GM19324 (cell line): ENCODE measurements at regions not wholly inside any gene's neighbourhood (a gene's known extent, or its start where the extent isn't known, plus 50 kb on each side); places are given as distances from the start of the nearest gene placed in this dataset.
"Not testable (repeated sequence)": the region's sequence is repeated elsewhere in the genome, so short reads cannot be mapped to it uniquely, and the experiment has no call there.

ENCODE experiments used
- ATAC-seq: cut with Tn5 transposase; IDR thresholded peaks from one replicate; pipeline ENCODE4 v1.9.1; 2021; ENCODE audit warnings: mild to moderate bottlenecking, moderate library complexity; ENCODE audit not compliant: unreplicated experiment, low FRiP score

DNA sequence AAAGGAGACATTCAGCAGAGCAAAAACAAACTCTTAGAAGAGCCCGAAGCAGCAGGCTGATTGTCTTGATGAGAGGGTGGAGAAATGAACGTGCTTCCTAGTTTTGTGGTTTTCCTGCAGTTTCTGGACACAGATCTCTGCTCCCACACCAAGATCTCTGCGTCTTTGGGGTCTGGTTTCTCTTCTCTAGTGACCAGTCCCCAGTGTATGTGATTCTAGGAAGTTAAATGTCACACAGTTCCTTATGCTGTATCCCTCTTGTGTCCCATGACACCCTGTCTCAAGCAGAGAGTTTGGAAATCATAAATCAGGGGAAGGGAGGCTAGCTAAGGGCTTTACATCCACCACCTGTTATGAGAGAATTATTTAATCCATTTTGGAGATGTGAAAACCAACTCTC, 55.4 kb upstream of the KLF14 start:
- ATAC-seq, result no peak

DNA sequence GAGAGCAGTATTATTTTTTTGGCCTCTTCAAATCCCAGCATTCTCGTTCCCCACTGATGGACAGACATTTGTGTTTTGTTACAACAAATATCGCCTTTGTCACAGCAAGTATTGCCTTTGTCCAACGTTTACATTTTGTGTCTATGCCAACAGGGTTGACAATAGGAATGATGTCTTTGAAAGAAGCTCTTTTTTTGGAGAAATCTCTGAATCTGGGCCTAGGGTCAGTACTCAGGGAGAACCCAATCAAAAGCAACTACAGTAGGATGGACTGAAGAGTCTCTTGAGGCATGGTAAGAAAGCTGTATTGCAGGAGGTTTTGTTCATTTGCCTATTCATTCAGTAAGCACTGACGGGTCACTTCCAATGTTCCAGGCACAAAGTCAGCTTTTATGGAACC, 57.7 kb upstream of the KLF14 start:
- no peak for ATAC-seq

DNA sequence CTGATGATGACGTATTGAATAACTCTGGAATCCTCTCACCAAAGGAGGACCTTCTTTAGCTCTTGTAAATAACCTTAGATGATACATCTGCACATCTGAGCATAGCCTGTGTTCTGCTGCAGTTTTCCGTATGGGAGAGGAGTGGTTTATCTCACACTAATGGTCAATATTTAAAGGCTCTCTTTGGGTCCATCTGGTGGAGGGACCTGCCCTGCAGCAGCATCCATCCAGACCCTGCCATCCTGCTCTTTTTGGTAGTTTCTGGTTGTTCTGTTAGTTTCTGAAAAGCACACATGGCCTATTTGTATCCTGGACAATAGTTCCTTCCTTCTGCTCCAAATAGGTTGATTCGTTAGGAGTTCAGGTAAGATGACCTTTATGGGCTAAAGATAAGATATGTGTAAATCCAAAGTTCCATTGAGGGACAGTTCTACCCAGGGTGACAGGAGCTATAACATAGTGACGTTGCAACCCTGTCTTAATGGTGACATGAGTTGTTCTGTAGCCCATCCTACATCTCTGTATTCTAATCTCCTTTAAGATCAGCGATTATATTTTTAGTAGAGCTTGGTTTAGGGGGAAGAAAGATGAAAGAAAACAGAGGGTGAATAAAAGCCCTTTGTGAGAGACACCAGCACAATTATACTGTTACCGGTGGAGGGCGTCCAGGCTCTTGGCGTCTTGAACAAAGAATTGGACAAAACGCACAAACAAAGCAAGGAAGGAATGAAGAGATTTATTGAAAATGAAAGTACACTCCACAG, 60.0 kb upstream of the KLF14 start:
- no peak for ATAC-seq

DNA sequence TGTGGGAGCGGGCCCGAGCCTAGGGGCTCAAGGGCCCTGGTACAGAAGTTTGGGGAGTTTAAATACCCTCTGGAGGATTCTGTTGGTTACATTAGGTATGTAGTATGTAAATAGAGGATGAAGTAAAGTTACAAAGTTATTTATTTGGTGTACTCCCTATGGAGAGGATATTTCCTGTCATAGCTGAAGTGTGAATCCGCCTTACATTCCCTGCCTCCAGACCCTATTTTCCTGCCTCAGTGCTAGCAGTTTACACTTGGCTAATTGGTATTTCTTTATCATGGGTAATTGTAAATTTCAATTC, 60.6 kb upstream of the KLF14 start:
- no peak for ATAC-seq

DNA sequence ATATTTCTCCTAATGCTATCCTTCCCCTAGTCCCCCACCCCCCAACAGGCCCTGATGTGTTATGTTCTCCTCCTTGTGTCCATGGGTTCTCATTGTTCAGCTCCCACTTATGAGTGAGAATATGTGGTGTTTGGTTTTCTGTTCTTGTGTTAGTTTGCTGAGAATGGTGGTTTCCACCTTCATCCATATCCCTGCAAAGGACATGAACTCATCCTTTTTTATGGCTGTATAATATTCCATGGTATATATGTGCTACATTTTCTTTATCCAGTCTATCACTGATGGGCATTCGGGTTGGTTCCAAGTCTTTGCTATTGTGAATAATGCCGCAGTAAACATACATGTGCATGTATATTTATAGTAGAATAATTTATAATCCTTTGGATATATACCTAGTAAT, 62.4 kb upstream of the KLF14 start:
- ATAC-seq, result not testable (repeated sequence)

DNA sequence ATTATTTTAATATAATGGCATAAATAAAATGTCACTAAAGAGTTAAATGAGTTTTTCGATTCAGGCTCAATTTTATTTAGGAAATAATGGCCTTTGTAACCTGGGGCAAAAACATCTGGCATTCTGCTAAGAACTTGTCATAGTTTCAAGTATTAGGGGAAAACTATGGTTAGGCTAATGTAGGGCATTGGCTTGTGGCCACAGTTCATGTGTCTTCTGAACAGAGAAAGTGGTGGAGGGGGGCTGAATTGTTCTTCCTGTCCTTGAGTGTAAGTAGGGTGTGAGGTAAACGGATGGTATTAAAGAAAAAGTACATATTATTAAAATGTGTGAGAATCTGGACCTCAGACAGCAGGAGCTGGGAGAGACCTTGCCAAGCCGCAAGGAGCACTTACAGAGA, 69.1 kb upstream of the KLF14 start:
- ATAC-seq, result no peak

DNA sequence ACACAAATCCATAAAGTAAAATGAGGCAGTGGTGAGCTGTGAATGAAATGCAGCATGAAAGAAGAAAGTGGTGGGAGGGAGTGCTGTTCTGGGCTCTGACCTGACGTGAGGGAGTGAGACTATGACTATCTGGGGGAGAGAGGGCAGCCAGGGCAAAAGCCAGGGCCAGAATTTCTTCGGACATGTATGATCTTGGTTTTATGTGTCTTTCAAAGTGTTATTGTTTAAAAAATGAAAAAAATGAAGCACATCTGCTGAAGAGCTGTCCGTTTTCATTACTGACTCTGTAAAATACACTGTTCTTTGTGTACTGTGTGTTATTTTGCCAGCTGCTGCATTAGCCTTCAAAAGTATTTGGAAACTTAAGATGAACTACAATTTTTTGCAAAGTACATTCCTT, 70.2 kb upstream of the KLF14 start:
- ATAC-seq, result no peak

DNA sequence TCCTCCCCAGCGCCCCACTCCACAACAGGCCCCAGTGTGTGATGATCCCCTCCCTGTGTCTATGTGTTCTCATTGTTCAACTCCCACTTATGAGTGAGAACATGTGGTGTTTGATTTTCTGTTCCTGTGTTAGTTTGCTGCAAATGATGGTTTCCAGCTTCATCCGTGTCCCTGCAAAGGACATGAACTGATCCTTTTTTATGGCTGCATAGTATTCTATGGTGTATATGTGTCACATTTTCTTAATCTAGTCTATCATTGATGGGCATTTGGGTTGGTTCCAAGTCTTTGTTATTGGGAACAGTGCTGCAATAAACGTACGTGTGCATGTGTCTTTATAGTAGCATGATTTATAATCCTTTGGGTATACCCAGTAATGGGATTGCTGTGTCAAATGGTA, 78.8 kb upstream of the KLF14 start:
- ATAC-seq, result not testable (repeated sequence)

DNA sequence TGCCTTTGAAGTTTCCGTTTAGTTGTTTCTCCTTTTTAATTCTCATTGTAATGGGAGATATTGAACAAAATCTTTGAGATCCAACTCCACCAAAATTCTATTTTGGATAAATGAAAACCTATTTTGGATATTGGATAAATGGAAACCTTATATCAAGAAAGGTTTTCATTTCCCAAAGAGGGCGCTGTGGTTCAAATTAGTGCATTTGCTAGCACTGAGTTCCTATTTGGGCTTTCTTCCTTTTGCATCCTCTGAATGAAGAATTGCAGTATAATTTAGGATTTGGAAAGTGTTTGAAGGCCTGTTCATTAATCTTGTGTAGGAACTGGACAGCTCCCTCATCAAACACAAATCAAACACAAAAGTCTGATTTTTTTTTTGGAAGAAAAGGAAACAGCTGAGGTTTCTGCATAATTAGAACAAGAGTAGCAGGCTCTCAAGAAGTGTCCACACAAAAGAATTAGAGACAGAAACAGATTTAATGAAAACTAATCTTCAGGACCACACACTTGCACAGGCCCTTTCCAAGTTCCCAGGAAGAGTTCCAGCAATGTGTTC, 80.8 kb upstream of the KLF14 start:
- no peak for ATAC-seq

DNA sequence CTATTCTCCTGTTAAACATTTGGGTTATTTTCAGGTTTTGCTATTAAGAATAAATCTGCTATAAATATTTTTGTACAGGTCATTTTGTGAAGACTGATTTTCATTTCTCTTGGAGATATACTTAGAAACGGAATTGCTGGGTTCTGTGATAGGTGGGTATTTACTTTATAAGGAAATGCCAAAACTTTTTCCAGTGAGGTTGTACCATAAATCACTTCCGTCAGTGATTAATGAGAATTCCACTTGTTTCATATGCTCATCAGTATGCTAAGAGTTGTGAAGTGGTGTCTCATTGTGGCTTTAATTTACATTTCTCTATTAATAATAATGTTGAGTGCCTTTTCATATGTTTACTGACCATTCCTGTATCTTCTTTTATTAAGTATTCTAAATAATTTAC, 84.0 kb upstream of the KLF14 start:
- ATAC-seq, result no peak

DNA sequence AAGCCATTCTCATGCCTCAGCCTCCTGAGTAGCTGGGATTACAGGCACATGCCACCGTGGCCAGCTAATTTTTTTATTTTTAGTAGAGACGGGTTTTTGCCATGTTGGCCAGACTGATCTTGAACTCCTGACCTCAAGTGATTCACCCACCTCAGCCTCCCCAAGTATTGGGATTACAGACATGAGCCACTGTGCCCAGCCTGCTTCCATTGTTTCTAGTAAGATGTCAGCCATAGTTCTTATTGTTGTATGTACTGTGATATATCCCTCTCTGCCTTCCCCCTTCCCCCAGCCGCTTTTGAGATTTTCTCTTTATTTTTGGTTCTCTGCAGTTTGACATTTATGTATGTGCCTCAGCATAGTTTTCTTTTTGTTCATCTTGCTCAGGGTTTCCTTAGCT, 87.9 kb upstream of the KLF14 start:
- no peak for ATAC-seq

DNA sequence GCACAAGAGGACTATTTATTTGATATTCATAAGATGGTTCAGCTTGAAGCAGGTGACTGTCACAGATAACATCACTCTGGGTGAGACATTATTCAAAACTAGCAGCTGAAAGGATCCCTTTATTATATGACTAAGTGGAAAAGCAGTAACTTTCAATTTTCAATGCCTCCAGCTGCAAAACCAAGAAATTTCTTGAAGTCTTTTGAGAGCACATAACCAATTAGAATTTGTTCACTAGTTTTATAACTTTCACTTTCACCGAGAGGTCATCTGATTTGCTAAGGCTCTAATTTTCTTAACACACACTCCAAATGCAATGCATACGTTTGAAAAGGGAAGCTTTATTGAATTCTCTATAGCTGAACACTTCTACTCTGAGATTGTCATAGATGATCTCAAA, 88.6 kb upstream of the KLF14 start:
- ATAC-seq, result no peak

DNA sequence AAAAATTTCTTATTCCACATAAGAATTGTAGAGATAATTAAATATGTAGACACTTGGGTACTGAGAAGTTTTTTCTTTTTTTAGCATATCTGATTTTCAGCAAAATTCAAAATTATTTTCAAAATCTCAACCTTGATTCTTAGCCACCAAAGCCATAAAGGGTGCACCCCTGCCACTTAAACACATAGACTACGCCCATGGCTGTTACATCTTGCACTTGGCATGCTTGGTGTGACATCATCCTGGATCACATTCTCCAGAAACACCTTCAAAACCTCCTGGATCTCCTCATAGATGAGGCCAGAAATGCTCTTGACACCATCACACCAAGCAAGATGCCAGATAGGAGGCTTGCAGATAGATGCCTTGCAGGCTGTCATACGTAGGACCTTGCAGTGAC, 89.1 kb upstream of the KLF14 start:
- no peak for ATAC-seq

DNA sequence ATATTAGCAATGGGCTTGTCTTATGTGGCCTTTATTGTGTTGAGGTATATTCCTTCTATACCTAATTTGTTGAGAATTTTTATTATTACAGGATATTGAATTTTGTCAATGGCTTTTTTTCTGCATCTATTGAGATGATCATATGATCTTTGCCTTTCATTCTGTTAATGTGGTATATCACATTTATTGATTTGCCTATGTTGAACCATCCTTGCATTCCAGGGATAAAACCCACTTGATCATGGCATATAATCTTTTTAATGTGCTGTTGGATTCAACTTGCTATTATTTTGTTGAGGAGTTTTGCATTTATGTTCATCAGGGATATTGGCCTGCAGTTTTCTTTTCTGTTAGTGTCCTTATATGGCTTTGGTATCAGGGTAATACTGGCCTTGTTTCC, 91.8 kb upstream of the KLF14 start:
- no peak for ATAC-seq

DNA sequence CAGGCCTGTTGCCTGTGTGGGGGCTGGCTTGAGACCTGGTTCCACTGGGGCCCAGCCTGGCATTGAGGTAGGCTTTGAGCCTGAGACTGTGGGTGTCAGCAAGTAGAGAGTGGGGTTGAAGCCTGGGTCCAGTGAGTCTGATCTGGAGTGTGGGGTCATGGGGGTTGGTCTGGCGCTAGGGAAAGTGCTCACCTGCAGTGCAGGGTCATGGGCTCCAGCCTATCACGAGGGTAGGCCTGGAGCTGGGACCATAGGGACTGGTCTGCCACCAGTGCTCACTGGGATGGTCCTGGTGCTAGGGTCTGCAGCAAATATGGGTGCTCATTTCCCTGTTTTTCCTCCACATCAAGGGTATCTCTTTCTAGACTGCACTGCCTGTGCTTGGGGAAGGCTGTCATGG, 95.4 kb upstream of the KLF14 start:
- no peak for ATAC-seq

DNA sequence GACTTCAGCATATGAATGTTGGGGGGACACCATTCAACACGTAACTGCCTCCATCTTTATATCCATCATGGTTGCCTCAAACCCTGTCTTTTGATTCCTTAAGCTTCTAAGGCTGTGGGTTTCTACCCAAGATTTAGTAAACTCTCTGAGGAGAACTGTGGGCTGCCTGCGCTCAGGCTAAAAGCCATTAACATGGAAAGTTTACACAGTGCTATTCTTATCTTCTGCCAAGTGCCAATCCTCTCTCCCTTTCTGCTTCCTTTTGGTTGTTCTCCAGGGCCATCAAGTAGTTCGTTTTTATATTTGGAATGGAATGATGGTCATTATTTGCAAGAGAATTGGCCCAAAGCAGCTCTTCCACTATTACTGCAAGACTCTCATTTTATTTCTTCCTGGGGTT, 97.3 kb upstream of the KLF14 start:
- no peak for ATAC-seq

DNA sequence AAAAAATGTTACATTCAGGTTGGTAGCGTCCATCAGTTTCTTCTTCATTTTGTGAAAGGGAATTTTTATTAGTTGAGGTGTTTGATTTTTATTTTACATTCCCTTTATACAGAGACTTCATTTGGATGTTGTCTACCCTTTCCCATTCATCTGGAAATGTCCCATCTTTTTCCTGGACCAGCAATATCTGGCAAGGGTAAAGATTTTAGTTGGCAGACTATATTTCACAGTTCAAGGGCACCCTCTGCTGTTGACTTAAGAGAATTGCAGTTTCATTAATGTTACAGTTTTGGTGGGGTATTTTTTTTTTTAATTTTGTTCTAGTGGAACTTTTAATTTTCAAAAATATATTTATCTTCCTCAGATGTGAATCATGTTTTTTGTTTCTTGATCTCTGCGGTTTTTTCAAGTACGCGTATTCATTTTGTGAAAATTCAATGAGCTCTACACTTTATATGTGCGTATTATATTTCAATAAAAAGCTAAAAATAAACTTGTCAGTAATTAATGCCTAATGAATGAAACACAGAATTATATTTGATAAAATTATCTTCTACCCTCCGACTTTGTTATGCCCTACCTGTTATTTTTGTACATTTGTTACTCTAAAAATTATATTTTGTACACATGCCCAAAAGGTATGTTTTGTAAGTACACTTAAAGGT, 97.9 kb upstream of the KLF14 start:
- no peak for ATAC-seq

DNA sequence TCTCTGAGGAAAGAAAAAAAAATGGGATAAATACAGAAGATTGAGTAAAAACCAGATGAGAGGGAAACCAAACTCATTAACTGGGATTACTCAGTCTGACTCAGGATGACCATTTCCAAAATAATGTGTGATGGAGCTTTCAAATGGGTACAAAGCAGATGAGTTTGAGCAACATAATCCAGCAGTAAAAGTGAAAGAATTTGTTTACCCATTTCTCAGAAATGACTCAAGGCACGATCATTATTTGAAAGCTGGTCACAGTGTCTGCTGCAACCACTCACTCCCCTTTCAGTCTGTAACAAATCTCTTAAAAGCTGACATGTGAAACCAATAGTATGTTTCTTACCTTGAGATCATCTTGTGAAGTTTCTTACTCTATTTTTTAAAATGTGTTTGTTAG, 104.7 kb upstream of the KLF14 start:
- ATAC-seq, result no peak

DNA sequence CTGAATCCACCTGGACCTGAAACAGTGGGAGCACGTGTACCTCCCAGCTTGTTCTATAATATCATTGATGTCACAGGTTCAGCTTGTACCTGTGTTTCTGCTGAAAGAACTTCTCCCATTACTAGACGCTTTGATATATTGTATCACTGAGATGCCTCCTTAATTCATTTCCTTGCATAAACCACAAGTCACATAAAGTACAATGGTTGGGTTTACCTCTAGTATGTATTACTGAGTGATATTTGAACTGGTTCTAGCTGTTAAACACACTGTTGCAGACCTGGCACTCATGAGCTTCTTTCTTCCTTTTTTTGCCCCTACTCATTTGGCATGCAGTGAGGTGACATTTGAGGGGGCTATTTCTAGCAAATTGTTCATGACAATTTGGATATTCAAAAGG, 106.6 kb upstream of the KLF14 start:
- no peak for ATAC-seq

DNA sequence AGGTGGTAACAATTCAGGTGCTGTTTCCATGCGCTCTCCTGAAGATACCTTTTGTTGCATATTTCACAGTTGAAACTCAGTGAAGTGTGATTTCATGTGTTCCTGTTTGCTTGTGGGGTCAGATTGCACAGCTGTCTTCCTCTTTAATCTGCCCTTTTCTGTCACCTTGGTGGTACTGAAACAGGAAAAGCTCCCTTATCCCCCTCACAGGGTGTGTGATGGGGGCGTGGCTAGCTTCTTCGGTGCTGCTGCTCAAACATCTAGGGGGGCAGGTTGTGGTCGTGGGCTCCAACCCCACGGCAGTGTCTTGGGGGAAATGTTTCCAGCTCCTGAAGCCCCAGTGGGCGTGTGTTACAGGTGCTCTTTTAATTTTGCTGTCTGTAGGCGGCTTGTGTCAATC, 107.4 kb upstream of the KLF14 start:
- ATAC-seq, result no peak

DNA sequence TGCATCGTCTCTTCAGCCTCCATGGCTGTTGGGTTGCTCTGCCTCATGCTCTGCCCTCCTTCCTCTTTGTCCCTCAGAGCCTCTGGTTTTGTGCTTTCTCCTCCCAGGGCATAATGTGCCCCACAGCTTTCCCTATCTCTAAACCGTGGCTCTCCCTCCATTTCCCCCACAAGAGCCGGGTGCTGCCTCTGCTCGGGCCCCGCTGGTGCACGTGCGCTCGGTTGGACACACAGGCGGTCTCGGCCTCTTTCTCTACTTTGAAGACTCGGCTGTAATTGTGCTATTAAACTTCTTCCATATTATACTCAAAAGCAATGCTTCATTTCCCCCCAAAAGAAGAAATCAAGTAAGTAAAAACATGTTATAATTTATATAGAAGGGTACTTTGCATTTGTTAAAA, 109.7 kb upstream of the KLF14 start:
- no peak for ATAC-seq

DNA sequence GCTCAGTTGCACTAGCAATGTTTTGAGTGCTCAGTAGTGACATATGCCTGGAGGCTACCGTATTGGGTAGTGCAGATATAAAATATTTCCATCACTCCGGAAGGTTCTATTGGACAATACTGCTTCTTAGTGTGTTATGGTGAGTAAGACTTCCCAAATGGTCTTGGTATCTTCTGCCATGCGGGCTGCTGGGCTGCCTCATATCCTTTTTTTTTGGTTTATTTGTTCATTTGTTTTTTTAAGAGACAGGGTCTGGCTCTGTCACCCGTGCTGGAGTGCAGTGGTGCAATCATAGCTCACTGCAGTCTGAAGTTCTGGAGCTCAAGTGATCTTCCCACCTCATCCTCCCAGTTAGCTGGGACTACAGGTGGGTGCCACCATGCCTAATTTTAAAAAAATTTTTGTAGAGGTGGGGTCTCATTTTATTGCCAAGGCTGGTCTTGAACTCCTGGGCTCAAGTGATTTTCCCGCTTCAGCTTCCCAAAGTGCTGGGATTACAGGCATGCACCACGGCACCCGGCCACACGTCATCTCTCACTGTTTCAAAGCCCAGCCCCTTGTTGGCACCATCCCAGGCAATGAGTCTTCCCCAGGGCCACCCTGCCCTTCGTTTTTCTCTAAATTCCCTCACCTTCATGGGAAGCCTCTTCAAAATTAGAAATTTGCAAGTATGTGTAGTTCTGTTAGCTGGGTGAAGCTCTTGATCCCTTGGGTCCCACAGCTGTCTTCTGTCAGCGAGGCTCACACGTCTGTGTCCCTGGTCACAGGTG, 111.0 kb upstream of the KLF14 start:
- ATAC-seq, result no peak
